IMR-90 (cell line): ENCODE measurements at regions not wholly inside any gene's neighbourhood (a gene's known extent, or its start where the extent isn't known, plus 50 kb on each side); places are given as distances from the start of the nearest gene placed in this dataset.

Source experiments
- ATAC-seq: fragments of 200-7000 bp; cut with Tn5 transposase; 2 replicates; pipeline ENCODE4 v1.9.1; 2020; ENCODE audit warnings: low read depth, mild to moderate bottlenecking, moderate library complexity
- BruUV-seq: library from RNA; stranded (reverse); fragments of 400-500 nt; replicated peaks from 2 replicates; lab custom pipeline; 2021; lab: Mats Ljungman, UMichigan
- CTCF ChIA-PET: fragments of 300-600 bp; formaldehyde crosslinking; extraction: SDS; loops from one replicate; lab custom pipeline; 2021; ENCODE audit warnings: antibody characterized with exemption; lab: Yijun Ruan, JAX
- POLR2A ChIA-PET: fragments of 300-600 bp; sonication (Branson Sonifier 250); formaldehyde crosslinking; loops from one replicate; lab custom pipeline; 2022; ENCODE audit warnings: antibody characterized with exemption; ENCODE audit not compliant: unreplicated experiment; lab: Charles Lee
- DNase-seq: peaks from one replicate; pipeline ENCODE4 v3.0.0; 2013
- H2AFZ ChIP-seq: replicated peaks from 2 replicates; pipeline ENCODE3; 2013; ENCODE audit warnings: low read length, mild to moderate bottlenecking; ENCODE audit not compliant: poor library complexity
- H2AK5ac ChIP-seq: 2 replicates; pipeline ENCODE4 v1.6.1; 2013; ENCODE audit warnings: low read depth, low read length, inconsistent platforms
- H2AK9ac ChIP-seq: replicated peaks from 2 replicates; pipeline ENCODE3; 2013; ENCODE audit warnings: mild to moderate bottlenecking, low read depth, low read length, moderate library complexity; ENCODE audit not compliant: poor library complexity
- H2BK120ac ChIP-seq: 2 replicates; pipeline ENCODE4 v1.6.1; 2013; ENCODE audit warnings: low read depth, low read length, inconsistent platforms
- H2BK15ac ChIP-seq: 3 replicates; pipeline ENCODE4 v1.6.1; 2013; ENCODE audit warnings: low read depth, low read length, inconsistent platforms
- H2BK20ac ChIP-seq: 2 replicates; pipeline ENCODE4 v1.6.1; 2013; ENCODE audit warnings: low read depth, mild to moderate bottlenecking, inconsistent platforms, low read length, moderate library complexity
- H2BK5ac ChIP-seq: 2 replicates; pipeline ENCODE4 v1.6.1; 2013; ENCODE audit warnings: mild to moderate bottlenecking, low read depth, low read length, inconsistent platforms; ENCODE audit not compliant: poor library complexity, severe bottlenecking
- H3K14ac ChIP-seq: replicated peaks from 2 replicates; pipeline ENCODE4 v1.6.1; 2013; ENCODE audit warnings: low read depth, low read length, inconsistent platforms
- H3K18ac ChIP-seq: 2 replicates; pipeline ENCODE4 v1.6.1; 2013; ENCODE audit warnings: low read depth, low read length, control low read depth
- H3K23ac ChIP-seq: 2 replicates; pipeline ENCODE4 v1.6.1; 2013; ENCODE audit warnings: low read depth, low read length, inconsistent platforms
- H3K27ac ChIP-seq: 2 replicates; pipeline ENCODE4 v1.5.1; 2013; ENCODE audit warnings: mild to moderate bottlenecking, control low read depth, low read length; ENCODE audit not compliant: insufficient read depth
- H3K27me3 ChIP-seq: 2 replicates; pipeline ENCODE4 v1.6.1; 2013; ENCODE audit warnings: low read length; ENCODE audit not compliant: control insufficient read depth, insufficient read depth
- H3K36me3 ChIP-seq: 2 replicates; pipeline ENCODE4 v1.6.1; 2013; ENCODE audit warnings: low read length, mixed read lengths; ENCODE audit not compliant: control insufficient read depth, insufficient read depth
- H3K4ac ChIP-seq: 2 replicates; pipeline ENCODE4 v1.6.1; 2013; ENCODE audit warnings: low read depth, low read length, inconsistent platforms
- H3K4me1 ChIP-seq: 2 replicates; pipeline ENCODE4 v1.6.1; 2013; ENCODE audit warnings: low read length, mixed read lengths; ENCODE audit not compliant: control insufficient read depth, insufficient read depth
- H3K4me2 ChIP-seq: 2 replicates; pipeline ENCODE4 v1.6.1; 2013; ENCODE audit warnings: low read depth, mild to moderate bottlenecking, control low read depth, low read length, moderate library complexity
- H3K4me3 ChIP-seq: 2 replicates; pipeline ENCODE4 v1.5.1; 2013; ENCODE audit warnings: low read depth, mild to moderate bottlenecking, control low read depth, low read length, moderate library complexity; ENCODE audit not compliant: insufficient read depth
- H3K56ac ChIP-seq: 2 replicates; pipeline ENCODE4 v1.6.1; 2013; ENCODE audit warnings: low read length, inconsistent platforms; ENCODE audit not compliant: insufficient read depth; ENCODE audit errors: extremely low read depth
- H3K79me1 ChIP-seq, 2 experiments: 2 replicates each; pipeline ENCODE4 v1.6.1; 2013; ENCODE audit warnings: low read length in 2 of 2, inconsistent platforms in 1 of 2, low read depth in 1 of 2
- H3K9ac ChIP-seq: 2 replicates; pipeline ENCODE4 v1.6.1; 2013; ENCODE audit warnings: low read depth, low read length, control low read depth
- H3K9me1 ChIP-seq: 2 replicates; pipeline ENCODE4 v1.6.1; 2013; ENCODE audit warnings: low read length, inconsistent platforms; ENCODE audit not compliant: insufficient read depth
- H3K9me3 ChIP-seq: 2 replicates; pipeline ENCODE4 v1.6.1; 2013; ENCODE audit warnings: low read length; ENCODE audit not compliant: control insufficient read depth, insufficient read depth
- H4K20me1 ChIP-seq: 2 replicates; pipeline ENCODE4 v1.6.1; 2013; ENCODE audit warnings: low read length, inconsistent platforms; ENCODE audit not compliant: insufficient read depth
- H4K5ac ChIP-seq: 2 replicates; pipeline ENCODE4 v1.6.1; 2013; ENCODE audit warnings: mild to moderate bottlenecking, low read depth, low read length, control low read depth
- H4K8ac ChIP-seq, 2 experiments: 2 replicates each; pipeline ENCODE4 v1.6.1; 2013; ENCODE audit warnings: low read depth in 2 of 2, low read length in 2 of 2, control low read depth in 1 of 2, inconsistent platforms in 1 of 2
- H4K91ac ChIP-seq: 2 replicates; pipeline ENCODE4 v1.6.1; 2013; ENCODE audit warnings: low read depth, low read length, inconsistent platforms; ENCODE audit not compliant: insufficient read depth
- BHLHE40 ChIP-seq: fragments of 150-350 bp; IDR thresholded peaks from 2 replicates; pipeline ENCODE4 v1.6.1; 2016; ENCODE audit warnings: mild to moderate bottlenecking, low read depth, low read length
- CHD1 ChIP-seq: IDR thresholded peaks from 2 replicates; pipeline ENCODE4 v1.6.1; 2012; ENCODE audit warnings: low read depth, low read length, improper control_type of control experiment
- RFX5 ChIP-seq: IDR thresholded peaks from 2 replicates; pipeline ENCODE4 v1.8.0; 2012; ENCODE audit warnings: low read depth, mild to moderate bottlenecking, low read length, moderate library complexity
- WGBS, 2 experiments: methylation state at CpG; one replicate each; pipeline versions ENCODE4 v1.1.5 to v1.1.7; 2013; ENCODE audit warnings: missing lambda C conversion rate in 2 of 2; ENCODE audit not compliant: insufficient read length in 1 of 2; ENCODE audit errors: extremely low coverage in 2 of 2; 5-methylcytosine and 5-hydroxymethylcytosine counted together
- dilution Hi-C: fragments of 300-500 bp; cut with HindIII; formaldehyde crosslinking; loops from one replicate; pipeline ENCODE4 v1.14.3; 2018; ENCODE audit warnings: low sequenced_read_pairs; ENCODE audit not compliant: unreplicated experiment
- in situ Hi-C: fragments of 300-500 bp; cut with MboI; formaldehyde crosslinking; loops from 3 replicates; pipeline ENCODE4 v1.14.3; 2019; ENCODE audit warnings: low sequenced_read_pairs, inconsistent platforms, mixed read lengths
- intact Hi-C: fragments of 100-400 bp; cut with micrococcal nuclease; formaldehyde crosslinking; loops from 2 replicates; pipeline ENCODE4 v1.10.0; 2022
- TF ChIP-seq, protein P1 (sequence below): conservative IDR thresholded peaks from 2 replicates; pipeline ENCODE4 v1.5.1; 2012; ENCODE audit warnings: mild to moderate bottlenecking, low read depth, low read length, improper control_type of control experiment

DNA sequence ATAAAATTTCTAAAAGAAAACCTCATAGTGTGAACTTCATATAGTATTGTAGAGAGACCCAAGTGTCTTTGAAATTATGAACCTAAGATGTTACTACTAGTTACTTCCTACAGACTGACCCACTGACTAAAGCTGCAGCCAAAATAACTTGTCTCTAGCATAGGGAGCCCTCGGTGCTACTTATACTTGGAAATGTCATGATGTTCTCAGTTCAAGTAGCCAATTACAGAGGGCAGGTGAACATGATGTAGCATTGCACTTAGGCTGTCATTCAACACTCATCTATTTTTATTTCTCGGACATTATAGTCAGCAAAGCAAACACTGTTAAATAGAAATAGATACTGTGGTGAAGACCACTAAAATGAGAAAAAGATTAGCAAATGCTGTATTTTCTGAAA lies 165.6 kb downstream of the AREG start:
- BruUV-seq, result no TSS peak
- H4K20me1 ChIP-seq, result no peaks in the 10 kb centered on the region
- H4K5ac ChIP-seq, result no peak overlapping the region
- H3K9me1 ChIP-seq, result no peaks in the 10 kb centered on the region
- H3K4ac ChIP-seq, result no peak overlapping the region
- H3K27ac ChIP-seq, result no peak overlapping the region
- no peak overlapping the region for H2BK5ac ChIP-seq
- H3K9me3 ChIP-seq, result no peaks in the 10 kb centered on the region
- H4K91ac ChIP-seq, result no peak overlapping the region
- in situ Hi-C loops, result no loop called here
- H3K36me3 ChIP-seq, result no peaks in the 10 kb centered on the region
- dilution Hi-C loops, result no loop called here
- no peak overlapping the region for H3K56ac ChIP-seq
- H3K14ac ChIP-seq, result no peak overlapping the region
- H3K4me3 ChIP-seq, result no peak overlapping the region
- H3K23ac ChIP-seq, result no peak overlapping the region
- H2BK15ac ChIP-seq, result no peak overlapping the region
- H2BK120ac ChIP-seq, result no peak overlapping the region
- no peaks in the 10 kb centered on the region for H3K27me3 ChIP-seq
- no peaks in the 10 kb centered on the region for H3K79me1 ChIP-seq
- CTCF ChIA-PET, result no interaction called here
- H4K8ac ChIP-seq, result no peak overlapping the region
- no peak overlapping the region for H2AK9ac ChIP-seq
- no peak for ATAC-seq
- 100% methylated on average over 1 of the region's 2 CpGs; no CpG with 5 or more reads in 1 of the 2 experiments for WGBS, 2 experiments
- no peaks in the 10 kb centered on the region for H3K4me1 ChIP-seq
- intact Hi-C loops, result no loop called here
- no peak overlapping the region for H3K18ac ChIP-seq
- POLR2A ChIA-PET, result no interaction called here
- no peak overlapping the region for H3K9ac ChIP-seq
- TF ChIP-seq RFX5 (no peak), BHLHE40 (no peak), CHD1 (no peak)
- TF ChIP-seq, protein P1, sequence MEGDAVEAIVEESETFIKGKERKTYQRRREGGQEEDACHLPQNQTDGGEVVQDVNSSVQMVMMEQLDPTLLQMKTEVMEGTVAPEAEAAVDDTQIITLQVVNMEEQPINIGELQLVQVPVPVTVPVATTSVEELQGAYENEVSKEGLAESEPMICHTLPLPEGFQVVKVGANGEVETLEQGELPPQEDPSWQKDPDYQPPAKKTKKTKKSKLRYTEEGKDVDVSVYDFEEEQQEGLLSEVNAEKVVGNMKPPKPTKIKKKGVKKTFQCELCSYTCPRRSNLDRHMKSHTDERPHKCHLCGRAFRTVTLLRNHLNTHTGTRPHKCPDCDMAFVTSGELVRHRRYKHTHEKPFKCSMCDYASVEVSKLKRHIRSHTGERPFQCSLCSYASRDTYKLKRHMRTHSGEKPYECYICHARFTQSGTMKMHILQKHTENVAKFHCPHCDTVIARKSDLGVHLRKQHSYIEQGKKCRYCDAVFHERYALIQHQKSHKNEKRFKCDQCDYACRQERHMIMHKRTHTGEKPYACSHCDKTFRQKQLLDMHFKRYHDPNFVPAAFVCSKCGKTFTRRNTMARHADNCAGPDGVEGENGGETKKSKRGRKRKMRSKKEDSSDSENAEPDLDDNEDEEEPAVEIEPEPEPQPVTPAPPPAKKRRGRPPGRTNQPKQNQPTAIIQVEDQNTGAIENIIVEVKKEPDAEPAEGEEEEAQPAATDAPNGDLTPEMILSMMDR, result no peak
- no peak for DNase-seq
- H2AFZ ChIP-seq, result no peak overlapping the region
- H2BK20ac ChIP-seq, result no peak overlapping the region
- H2AK5ac ChIP-seq, result no peak overlapping the region
- no peak overlapping the region for H3K4me2 ChIP-seq
